Activated T-helper 2 cell treated with anti-CD3 and anti-CD28 coated beads, Interferon-gamma antibody, Interleukin-2, Interleukin-4, amounts not matched to agents 10 μg/mL and 5 μg/mL and 100 μg/mL, durations not matched to agents 14 hours and 24 hours and 36 hours (primary cell): ENCODE measurements at regions not wholly inside any gene's neighbourhood (a gene's known extent, or its start where the extent isn't known, plus 50 kb on each side); places are given as distances from the start of the nearest gene placed in this dataset.

ENCODE experiments used
- DNase-seq: peaks from one replicate; pipeline ENCODE4 v3.0.0; 2021; ENCODE audit warnings: low spot score
- H3K27ac Mint-ChIP-seq: one replicate; pipeline ENCODE4 v1.8.0; 2021; ENCODE audit warnings: mixed read lengths
- H3K27me3 Mint-ChIP-seq: one replicate; pipeline ENCODE4 v1.8.0; 2021; ENCODE audit warnings: low read depth, mixed read lengths
- H3K36me3 Mint-ChIP-seq: one replicate; pipeline ENCODE4 v1.8.0; 2021; ENCODE audit warnings: low read depth, mixed read lengths
- H3K4me1 Mint-ChIP-seq: one replicate; pipeline ENCODE4 v1.8.0; 2021; ENCODE audit warnings: low read depth, mixed read lengths
- H3K4me3 Mint-ChIP-seq: one replicate; pipeline ENCODE4 v1.8.0; 2021; ENCODE audit warnings: low read depth, mild to moderate bottlenecking, moderate library complexity, mixed read lengths
- H3K9me3 Mint-ChIP-seq: one replicate; pipeline ENCODE4 v1.8.0; 2021; ENCODE audit warnings: mixed read lengths
- intact Hi-C: fragments of 100-400 bp; cut with micrococcal nuclease; formaldehyde crosslinking; loops from one replicate; pipeline ENCODE4 v1.15.1; 2023

- intact Hi-C loops, result no loop called here
- H3K36me3 Mint-ChIP-seq, result no peaks in the 10 kb centered on the region
- DNase-seq, result no peak
- no peak overlapping the region for H3K4me3 Mint-ChIP-seq
- H3K9me3 Mint-ChIP-seq, result peaks cover 11% of the 10 kb centered on the region
- no peaks in the 10 kb centered on the region for H3K4me1 Mint-ChIP-seq
- no peak overlapping the region for H3K27ac Mint-ChIP-seq
- H3K27me3 Mint-ChIP-seq, result no peaks in the 10 kb centered on the region
These were observed 60.9 kb upstream of the SOD3 start for GRCh38 chr4:24734511-24734910.

- Mint-ChIP-seq H3K9me3 (peaks cover 11% of the 10 kb centered on the region), H3K4me1 (no peaks in the 10 kb centered on the region), H3K27me3 (no peaks in the 10 kb centered on the region), H3K27ac (no peak overlapping the region), H3K36me3 (no peaks in the 10 kb centered on the region), H3K4me3 (no peak overlapping the region)
- no peak for DNase-seq
- intact Hi-C loops, result no loop called here
These were observed 59.3 kb upstream of the SOD3 start for GRCh38 chr4:24736066-24736465.

GRCh38 chr4:24741910-24742309 is 53.5 kb upstream of the SOD3 start:
- H3K4me3 Mint-ChIP-seq, result no peak overlapping the region
- H3K9me3 Mint-ChIP-seq, result peaks cover 8% of the 10 kb centered on the region
- no peaks in the 10 kb centered on the region for H3K4me1 Mint-ChIP-seq
- no peak for DNase-seq
- intact Hi-C loops, result no loop called here
- no peak overlapping the region for H3K27ac Mint-ChIP-seq
- no peaks in the 10 kb centered on the region for H3K27me3 Mint-ChIP-seq
- H3K36me3 Mint-ChIP-seq, result no peaks in the 10 kb centered on the region

GRCh38 chr4:24742335-24742734 is 53.0 kb upstream of the SOD3 start:
- peaks cover 4% of the 10 kb centered on the region for H3K9me3 Mint-ChIP-seq
- intact Hi-C loops, result no loop called here
- no peak for DNase-seq
- no peak overlapping the region for H3K27ac Mint-ChIP-seq
- no peaks in the 10 kb centered on the region for H3K4me1 Mint-ChIP-seq
- no peak overlapping the region for H3K4me3 Mint-ChIP-seq
- no peaks in the 10 kb centered on the region for H3K36me3 Mint-ChIP-seq
- no peaks in the 10 kb centered on the region for H3K27me3 Mint-ChIP-seq

- Mint-ChIP-seq H3K4me3 (no peak overlapping the region), H3K36me3 (no peaks in the 10 kb centered on the region), H3K27ac (no peak overlapping the region), H3K9me3 (peaks cover under 1% of the 10 kb centered on the region), H3K27me3 (no peaks in the 10 kb centered on the region), H3K4me1 (no peaks in the 10 kb centered on the region)
- DNase-seq, result no peak
- intact Hi-C loops, result no loop called here
These were observed 52.6 kb upstream of the SOD3 start for GRCh38 chr4:24742773-24743172.

- H3K9me3 Mint-ChIP-seq, result no peaks in the 10 kb centered on the region
- no peak for DNase-seq
- no peaks in the 10 kb centered on the region for H3K36me3 Mint-ChIP-seq
- intact Hi-C loops, result no loop called here
- no peaks in the 10 kb centered on the region for H3K27me3 Mint-ChIP-seq
- no peaks in the 10 kb centered on the region for H3K4me1 Mint-ChIP-seq
- H3K27ac Mint-ChIP-seq, result no peak overlapping the region
- H3K4me3 Mint-ChIP-seq, result no peak overlapping the region
These were observed 52.2 kb upstream of the SOD3 start for GRCh38 chr4:24743206-24743605.

GRCh38 chr4:24743927-24744326 is 51.4 kb upstream of the SOD3 start:
- Mint-ChIP-seq H3K9me3 (no peaks in the 10 kb centered on the region), H3K27me3 (no peaks in the 10 kb centered on the region), H3K36me3 (no peaks in the 10 kb centered on the region), H3K27ac (no peak overlapping the region), H3K4me3 (no peak overlapping the region), H3K4me1 (no peaks in the 10 kb centered on the region)
- no peak for DNase-seq
- intact Hi-C loops, result no loop called here

- intact Hi-C loops, result no loop called here
- DNase-seq, result no peak
- Mint-ChIP-seq H3K4me3 (no peak overlapping the region), H3K27ac (no peak overlapping the region), H3K9me3 (no peaks in the 10 kb centered on the region), H3K4me1 (no peaks in the 10 kb centered on the region), H3K36me3 (no peaks in the 10 kb centered on the region), H3K27me3 (no peaks in the 10 kb centered on the region)
These were observed 50.0 kb upstream of the SOD3 start for GRCh38 chr4:24745172-24745895.
